Adrenal gland (tissue), 5 donors: ENCODE measurements at regions not wholly inside any gene's neighbourhood (a gene's known extent, or its start where the extent isn't known, plus 50 kb on each side); places are given as distances from the start of the nearest gene placed in this dataset.

Experiments used
- CTCF ChIP-seq, 6 experiments: fragments of 450-650 bp in 4 of 6; fragments of 200-600 bp in 2 of 6; sonication (generic) in 1 of 6; IDR thresholded peaks; 1 replicate in 5 of 6; 2 replicates in 1 of 6; pipeline versions ENCODE4 v1.5.1 to v1.8.0; 2016 to 2021; ENCODE audit warnings: antibody characterized with exemption in 6 of 6, mild to moderate bottlenecking in 2 of 6, moderate library complexity in 1 of 6
- POLR2A ChIP-seq, 2 donors: fragments of 450-650 bp; IDR thresholded peaks; one replicate each; pipeline ENCODE4 v1.6.1; 2017; ENCODE audit warnings: antibody characterized with exemption in 2 of 2, mild to moderate bottlenecking in 2 of 2, moderate library complexity in 1 of 2
- donor health status: DM: no; HTN: no; CAD: no.

- TF ChIP-seq CTCF (IDR thresholded peaks at IDR 0.05) (no peak), POLR2A (IDR thresholded peaks at IDR 0.05) (no peak)
Observed at GRCh38 chr4:129988957-129989356, 893.0 kb downstream of the C4orf33 start.
